Stimulated activated naive CD8-positive, alpha-beta T cell treated with anti-CD3 and anti-CD28 coated beads, Interleukin-15, Interleukin-2, amounts not matched to agents 100 U/mL and 50 U/mL, for 24 hours (primary cell): ENCODE measurements at regions not wholly inside any gene's neighbourhood (a gene's known extent, or its start where the extent isn't known, plus 50 kb on each side); places are given as distances from the start of the nearest gene placed in this dataset.

ENCODE experiments used
- ATAC-seq: fragments of 150-1000 bp; cut with Tn5 transposase; one replicate; pipeline ENCODE4 v1.10.0; 2021
- DNase-seq: peaks from one replicate; pipeline ENCODE4 v3.0.0; 2021

GRCh38 chr15:35596285-35596684 lies 50.3 kb upstream of the DPH6 start:
- ATAC-seq: no peak
- DNase-seq: no peak

- no peak for DNase-seq
- no peak for ATAC-seq
Measured at GRCh38 chr15:35602836-35603235, 56.9 kb upstream of the DPH6 start.

- ATAC-seq: no peak
Measured at GRCh38 chr15:35603301-35603700, 57.3 kb upstream of the DPH6 start.

GRCh38 chr15:35603856-35604255 lies 57.9 kb upstream of the DPH6 start:
- ATAC-seq: no peak
- DNase-seq: no peak

More at GRCh38 chr15:35603301-35603700, 57.3 kb upstream of the DPH6 start:
- no peak for DNase-seq

GRCh38 chr15:35605764-35606449 lies 59.9 kb upstream of the DPH6 start:
- DNase-seq (no peak), ATAC-seq (no peak)

- no peak for ATAC-seq
- DNase-seq: no peak
Measured at GRCh38 chr15:35606450-35606779, 60.5 kb upstream of the DPH6 start.

- DNase-seq (no peak), ATAC-seq (no peak)
Measured at GRCh38 chr15:35616498-35617271, 70.7 kb upstream of the DPH6 start.

GRCh38 chr15:35618260-35619188 lies 72.6 kb upstream of the DPH6 start:
- no peak for ATAC-seq
- no peak for DNase-seq

GRCh38 chr15:35622641-35623340 lies 76.8 kb upstream of the DPH6 start:
- DNase-seq (no peak), ATAC-seq (no peak)

- no peak for DNase-seq
- no peak for ATAC-seq
Measured at GRCh38 chr15:35624881-35625280, 78.9 kb upstream of the DPH6 start.

GRCh38 chr15:35626571-35627318 lies 80.8 kb upstream of the DPH6 start:
- no peak for ATAC-seq
- DNase-seq: no peak

GRCh38 chr15:35627696-35628095 lies 81.7 kb upstream of the DPH6 start:
- no peak for DNase-seq
- ATAC-seq: no peak

- ATAC-seq: no peak
Measured at GRCh38 chr15:35629766-35630165, 83.8 kb upstream of the DPH6 start.

GRCh38 chr15:35630532-35630931 lies 84.6 kb upstream of the DPH6 start:
- ATAC-seq: no peak

More at GRCh38 chr15:35629766-35630165, 83.8 kb upstream of the DPH6 start:
- DNase-seq: no peak

GRCh38 chr15:35630985-35631384 lies 85.0 kb upstream of the DPH6 start:
- DNase-seq: no peak
- ATAC-seq: no peak

More at GRCh38 chr15:35630532-35630931, 84.6 kb upstream of the DPH6 start:
- no peak for DNase-seq

GRCh38 chr15:35633677-35634076 lies 87.7 kb upstream of the DPH6 start:
- ATAC-seq: no peak

GRCh38 chr15:35646790-35647189 lies 100.8 kb upstream of the DPH6 start:
- DNase-seq (no peak), ATAC-seq (no peak)

More at GRCh38 chr15:35633677-35634076, 87.7 kb upstream of the DPH6 start:
- DNase-seq: no peak

- ATAC-seq (no peak), DNase-seq (no peak)
Measured at GRCh38 chr15:35647303-35647702, 101.3 kb upstream of the DPH6 start.

- no peak for ATAC-seq
Measured at GRCh38 chr15:35648941-35649340, 103.0 kb upstream of the DPH6 start.

GRCh38 chr15:35649575-35649974 lies 103.6 kb upstream of the DPH6 start:
- no peak for ATAC-seq
- DNase-seq: no peak

More at GRCh38 chr15:35648941-35649340, 103.0 kb upstream of the DPH6 start:
- DNase-seq: no peak

GRCh38 chr15:35654332-35654731 lies 108.4 kb upstream of the DPH6 start:
- no peak for DNase-seq
- no peak for ATAC-seq
